ENCODE measurements at regions not wholly inside any gene's neighbourhood (a gene's known extent, or its start where the extent isn't known, plus 50 kb on each side); places are given as distances from the start of the nearest gene placed in this dataset.
"Not testable (repeated sequence)": the region's sequence is repeated elsewhere in the genome, so short reads cannot be mapped to it uniquely, and the experiment has no call there.

DNA sequence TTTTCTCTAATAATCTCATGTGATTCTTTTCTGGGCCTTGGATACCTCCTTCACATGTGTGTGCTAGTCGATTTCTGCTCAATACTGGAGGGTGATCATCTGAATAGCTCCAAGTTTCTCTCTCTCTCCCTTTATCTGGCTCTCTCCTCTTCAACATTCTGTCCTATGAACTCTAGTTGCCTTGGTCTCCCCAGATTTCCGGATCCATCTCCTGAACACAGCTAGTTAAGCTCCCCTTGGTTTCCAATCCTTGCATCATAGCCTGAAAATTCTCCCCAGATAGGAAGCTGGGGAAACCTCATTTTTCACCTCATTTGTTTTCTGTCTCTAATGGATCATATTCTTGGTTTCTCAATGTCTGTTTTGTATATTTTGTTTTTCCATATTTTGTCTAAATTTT, 832.3 kb downstream of the MTRR start:
- DNase-seq (ENCODE audit: low read depth, low spot score), result no peak

DNA sequence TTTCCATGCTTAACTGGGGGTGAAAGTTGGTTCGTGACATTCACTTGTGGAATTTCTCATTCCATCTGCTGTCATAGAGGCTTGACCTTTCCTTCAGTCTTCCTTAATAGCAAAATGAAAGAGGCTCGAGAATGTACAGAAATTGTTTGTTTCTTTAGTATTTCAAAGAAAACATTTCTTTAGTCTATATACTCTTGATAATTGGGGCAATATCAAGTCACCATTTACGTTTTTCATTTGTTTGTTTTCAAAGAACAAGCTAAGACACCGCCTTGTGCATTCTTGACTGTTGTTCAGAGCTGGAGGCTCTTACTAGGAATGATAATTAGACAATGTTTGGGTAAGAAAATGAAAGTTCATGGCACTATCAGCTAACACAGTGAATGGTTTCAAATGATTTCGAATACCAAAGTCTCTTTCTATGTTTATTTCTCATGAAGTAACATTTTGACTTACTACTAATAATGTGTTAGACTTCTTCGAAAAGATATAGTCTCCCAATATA, 835.4 kb downstream of the SEMA5A start:
- no peak for DNase-seq (ENCODE audit: low read depth, low spot score)

DNA sequence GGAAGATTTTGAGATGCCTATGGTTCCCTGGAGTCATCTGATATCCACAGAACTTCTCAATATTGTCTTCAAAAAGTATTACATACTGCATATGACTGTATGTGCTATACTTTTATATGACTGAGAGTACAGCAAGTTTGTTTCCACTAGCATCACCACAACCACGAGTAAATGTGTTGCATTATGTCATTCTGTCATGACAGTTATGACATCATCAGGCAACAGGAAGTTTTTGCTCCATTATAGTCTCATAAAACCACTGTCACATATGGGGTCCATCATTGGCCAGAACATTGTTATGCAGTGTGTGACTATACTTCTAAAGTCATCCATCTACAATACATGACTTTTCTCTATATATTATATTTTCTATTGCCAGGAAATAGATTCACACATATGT, 831.7 kb downstream of the SEMA5A start:
- no peak for DNase-seq (ENCODE audit: low read depth, low spot score)

DNA sequence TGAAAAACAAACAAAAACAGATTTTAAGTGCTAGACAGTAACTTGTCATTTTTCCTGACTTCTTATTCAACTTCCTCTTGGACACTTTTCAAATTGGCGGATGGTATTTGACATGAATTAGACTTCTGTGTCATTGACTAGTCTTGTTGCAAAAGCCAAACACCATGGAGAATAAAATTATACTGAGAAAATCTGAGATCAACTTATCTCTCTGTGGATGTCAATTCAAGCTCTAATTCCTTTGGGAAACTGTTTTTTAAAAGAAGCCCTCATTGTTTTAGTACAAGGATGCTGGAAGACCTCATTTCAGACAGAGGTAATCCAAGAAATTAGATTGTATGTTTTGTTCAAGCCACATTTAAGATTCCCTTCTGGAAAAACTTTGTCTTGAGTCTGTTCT, 831.0 kb downstream of the SEMA5A start:
- DNase-seq (ENCODE audit: low read depth, low spot score), result no peak

DNA sequence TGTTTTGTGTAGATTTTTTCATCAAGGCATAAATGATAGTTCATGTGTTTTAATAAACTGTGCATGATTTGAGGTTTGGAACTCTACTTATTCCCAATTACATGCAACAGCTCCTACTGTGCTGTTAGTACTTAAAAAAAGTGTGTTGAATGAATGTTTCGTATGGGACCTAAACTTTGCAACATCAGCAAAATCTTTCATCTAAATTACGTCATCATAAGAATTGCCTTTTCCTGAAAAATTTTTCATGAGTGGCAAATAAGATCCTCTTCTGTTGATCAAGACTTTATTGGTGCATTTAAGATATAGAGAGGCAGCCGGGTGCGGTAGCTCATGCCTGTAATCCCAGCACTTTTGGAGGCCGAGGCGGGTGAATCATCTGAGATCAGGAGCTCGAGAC, 826.1 kb downstream of the SEMA5A start:
- no peak for DNase-seq (ENCODE audit: low read depth, low spot score)

DNA sequence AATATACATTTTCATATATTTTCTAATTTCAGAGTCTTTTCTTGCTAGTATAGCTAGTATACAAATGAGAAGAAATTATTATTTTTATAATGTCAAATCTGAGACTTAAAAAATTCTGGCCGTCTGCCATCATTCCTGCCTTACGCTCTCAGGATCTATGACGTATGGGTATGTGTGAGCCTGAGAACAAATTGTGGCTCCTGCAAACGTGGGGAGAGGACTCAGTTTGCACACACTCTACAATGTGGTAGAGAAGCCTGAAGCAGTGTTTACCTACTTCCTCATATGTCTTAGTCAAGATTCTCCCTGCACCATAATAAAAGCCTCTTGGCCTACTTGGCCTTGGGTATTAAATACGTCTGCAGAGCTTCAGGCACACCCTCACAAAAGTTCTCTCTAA, 825.4 kb downstream of the SEMA5A start:
- no peak for DNase-seq (ENCODE audit: low read depth, low spot score)

DNA sequence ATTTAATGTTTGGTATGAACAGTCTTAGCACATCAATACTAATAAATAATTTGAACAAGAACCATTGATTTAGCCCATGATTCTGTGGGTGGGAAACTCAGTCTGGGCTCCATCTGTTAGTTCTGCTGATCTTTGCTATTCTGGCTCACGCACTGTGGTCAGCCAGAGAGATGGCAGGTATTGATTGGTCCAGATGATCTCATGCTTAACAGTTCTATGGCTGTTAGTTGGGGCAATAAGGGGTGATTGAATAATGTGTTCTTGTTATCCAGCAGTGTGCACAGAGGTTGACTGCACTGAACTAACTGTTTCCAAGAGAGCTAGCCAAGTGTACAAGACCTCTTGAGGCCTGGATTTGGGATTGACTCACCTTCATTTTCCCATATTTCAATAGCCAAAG, 824.3 kb downstream of the SEMA5A start:
- no peak for DNase-seq (ENCODE audit: low read depth, low spot score)

DNA sequence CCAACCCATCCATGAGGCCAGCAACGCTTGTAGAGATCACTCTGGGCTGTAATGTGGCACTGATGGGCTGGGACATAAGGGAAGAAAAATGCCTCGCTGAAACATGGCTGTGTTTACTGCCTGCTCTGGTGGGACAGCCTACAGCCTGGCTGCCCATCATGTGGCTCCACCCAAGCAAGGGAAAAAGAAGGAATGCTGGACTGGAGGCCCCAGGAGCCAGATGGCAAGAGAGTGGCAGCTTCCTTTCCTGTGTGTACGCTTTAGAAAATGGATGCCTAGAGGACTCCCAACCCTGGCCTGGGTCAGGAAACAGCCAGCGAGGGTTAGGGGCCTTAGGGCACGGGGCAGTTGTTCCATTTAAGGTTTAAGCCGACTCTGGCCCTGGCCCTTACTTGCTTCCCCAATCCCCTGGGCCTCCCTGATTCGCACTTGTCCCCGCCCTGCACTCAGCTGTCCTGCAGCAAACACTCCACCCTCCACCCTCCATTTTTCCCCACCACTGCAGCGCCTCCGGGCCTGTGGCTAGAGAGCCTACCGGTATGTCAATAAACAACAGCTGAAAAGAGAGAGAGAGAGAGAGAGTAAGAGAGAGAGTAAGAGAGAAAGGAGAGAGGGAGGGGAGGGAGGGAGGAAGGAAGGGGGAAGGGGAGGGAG, 819.4 kb downstream of the SEMA5A start:
- DNase-seq (ENCODE audit: low read depth, low spot score), result no peak

DNA sequence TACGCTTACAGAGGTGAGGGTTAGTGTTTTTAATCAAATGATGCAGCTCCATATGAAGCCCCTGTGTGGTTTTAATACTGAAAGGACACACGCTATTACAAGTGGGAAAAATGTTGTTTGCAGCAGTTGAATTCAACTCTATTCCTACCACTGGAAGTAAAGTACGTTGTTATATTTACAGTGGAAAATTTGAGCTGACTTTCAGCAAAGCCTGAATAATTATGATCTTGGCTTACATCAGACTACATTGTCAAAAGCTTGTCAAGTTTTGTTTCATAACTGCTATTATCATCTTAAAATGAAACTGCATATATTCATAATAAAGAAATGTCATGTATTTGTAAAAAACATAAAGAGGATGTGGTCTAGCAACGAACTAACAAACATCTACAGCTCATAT, 818.5 kb downstream of the SEMA5A start:
- no peak for DNase-seq (ENCODE audit: low read depth, low spot score)

DNA sequence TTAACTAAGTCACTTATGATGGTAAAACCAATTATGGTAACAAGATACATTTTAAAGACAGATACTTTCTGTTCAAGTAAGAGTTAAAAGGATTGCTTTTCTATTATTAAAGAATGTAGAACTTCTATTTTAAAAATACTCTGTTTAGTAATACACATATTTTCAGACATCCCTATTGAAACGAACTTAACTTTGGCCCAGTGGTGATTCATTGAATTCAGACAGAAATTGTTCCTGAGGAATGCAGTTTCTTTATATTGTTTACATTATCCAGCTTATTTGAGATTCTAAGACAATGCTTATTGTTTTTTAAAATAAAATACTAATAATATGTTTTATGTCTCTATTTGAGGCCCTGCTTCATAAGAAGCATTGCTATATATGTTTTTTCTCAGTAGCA, 816.4 kb downstream of the SEMA5A start:
- peak; percentile 5 for DNase-seq (ENCODE audit: low read depth, low spot score)

DNA sequence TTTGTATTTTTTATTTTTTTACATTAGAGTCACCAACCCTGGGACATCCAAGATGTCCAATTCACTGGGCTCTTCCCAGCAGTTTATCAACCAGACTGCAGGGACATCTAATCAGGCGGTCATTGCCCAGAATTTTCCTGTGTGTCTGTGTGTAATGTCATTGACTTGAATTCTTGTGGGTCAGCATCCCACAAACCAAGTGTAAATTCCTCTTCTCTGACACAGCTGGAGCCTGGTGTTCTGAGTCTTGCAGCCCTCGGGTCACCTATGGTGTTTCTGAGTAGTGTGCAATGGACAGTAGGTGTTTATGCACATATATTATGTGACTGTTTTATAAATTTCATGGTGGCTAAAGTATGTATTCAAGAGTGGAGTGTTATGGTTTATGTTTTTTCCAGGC, 815.7 kb downstream of the SEMA5A start:
- peak; percentile 60 for DNase-seq (ENCODE audit: low read depth, low spot score)

DNA sequence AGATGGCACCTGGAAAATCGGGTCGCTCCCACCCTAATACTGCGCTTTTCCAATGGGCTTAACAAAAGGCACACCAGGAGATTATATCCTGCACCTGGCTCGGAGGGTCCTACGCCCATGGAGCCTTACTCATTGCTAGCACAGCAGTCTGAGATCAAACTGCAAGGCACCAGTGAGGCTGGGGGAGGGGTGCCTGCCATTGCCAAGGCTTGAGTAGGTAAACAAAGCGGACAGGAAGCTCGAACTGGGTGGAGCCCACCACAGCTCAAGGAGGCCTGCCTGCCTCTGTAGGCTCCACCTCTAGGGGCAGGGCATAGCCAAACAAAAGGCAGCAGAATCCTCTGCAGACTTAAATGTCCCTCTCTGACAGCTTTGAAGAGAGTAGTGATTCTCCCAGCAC, 814.8 kb downstream of the SEMA5A start:
- not testable (repeated sequence) for DNase-seq (ENCODE audit: low read depth, low spot score)

DNA sequence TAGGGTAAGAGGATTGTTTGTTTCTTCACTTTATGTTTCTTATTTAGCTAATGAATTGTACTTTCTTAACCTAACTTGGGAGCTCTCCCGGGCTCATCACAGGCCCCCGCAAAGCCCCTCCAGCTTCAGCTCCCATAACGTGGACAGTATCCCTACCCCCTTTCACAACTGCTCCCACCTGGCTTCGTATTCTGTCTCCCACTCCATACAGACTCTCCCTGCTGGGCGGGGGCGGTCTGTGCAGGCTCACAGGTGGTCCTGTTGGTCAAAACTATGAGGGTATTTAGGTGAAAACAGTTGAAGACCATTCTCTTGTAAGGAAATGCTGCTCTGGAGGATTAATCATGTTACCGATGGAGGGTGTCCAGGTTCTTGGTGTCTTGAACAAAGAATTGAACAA, 805.3 kb downstream of the SEMA5A start:
- DNase-seq (ENCODE audit: low read depth, low spot score), result no peak

DNA sequence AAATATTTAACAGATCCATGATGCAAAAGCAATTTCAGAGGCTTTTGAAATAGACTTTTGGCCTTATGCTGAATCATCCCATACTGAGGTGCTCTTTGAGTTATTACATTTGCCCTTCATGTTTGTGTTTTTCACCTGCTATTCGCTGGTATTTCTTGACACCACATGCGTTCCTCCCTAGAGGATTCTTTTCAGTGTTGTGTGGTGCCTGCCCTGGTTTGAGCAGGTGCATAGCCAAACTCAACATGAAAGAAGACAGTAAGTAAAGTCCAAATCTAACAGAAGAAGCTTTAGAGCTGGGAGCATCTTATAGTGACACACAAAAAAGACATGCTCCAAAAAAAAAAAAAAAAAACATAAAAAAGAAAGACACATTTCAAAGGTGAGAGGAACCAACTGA, 796.3 kb downstream of the SEMA5A start:
- no peak for DNase-seq (ENCODE audit: low read depth, low spot score)

DNA sequence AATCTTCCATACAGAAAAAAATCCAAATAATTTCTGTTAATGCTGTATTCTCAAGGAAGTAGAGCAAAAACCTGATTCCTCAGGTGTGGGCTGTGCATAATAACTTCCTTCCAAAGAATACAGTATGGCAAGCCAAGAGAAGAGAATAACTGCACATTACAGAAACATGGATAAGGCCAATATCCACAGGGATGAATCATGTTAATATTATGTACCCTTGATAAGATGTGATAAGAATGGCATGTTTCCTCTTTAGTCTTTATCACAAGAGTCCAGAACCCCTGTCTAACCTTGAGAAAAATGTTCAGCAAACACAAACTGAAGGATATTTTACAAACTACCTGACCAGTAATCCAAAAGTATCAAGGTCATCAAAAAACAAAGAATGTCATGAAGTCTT, 795.8 kb downstream of the SEMA5A start:
- no peak for DNase-seq (ENCODE audit: low read depth, low spot score)

DNA sequence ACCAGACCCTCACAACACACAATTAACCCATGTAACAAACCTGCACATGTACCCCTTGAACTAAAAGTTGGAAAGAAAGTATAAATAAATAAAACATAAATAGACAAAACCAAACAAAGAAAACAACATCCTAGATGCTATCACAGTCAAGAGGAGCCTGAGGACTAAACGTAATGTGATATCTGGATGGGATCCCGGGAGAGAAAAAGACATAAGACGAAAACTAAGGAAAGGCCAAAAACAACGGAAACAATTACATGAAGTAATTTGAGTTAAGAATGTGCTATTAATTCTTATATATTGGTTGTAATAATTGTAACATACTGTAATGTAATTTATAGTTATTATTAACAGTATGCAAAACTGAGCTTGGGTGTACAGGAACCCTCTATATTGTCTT, 793.9 kb downstream of the SEMA5A start:
- no peak for DNase-seq (ENCODE audit: low read depth, low spot score)

DNA sequence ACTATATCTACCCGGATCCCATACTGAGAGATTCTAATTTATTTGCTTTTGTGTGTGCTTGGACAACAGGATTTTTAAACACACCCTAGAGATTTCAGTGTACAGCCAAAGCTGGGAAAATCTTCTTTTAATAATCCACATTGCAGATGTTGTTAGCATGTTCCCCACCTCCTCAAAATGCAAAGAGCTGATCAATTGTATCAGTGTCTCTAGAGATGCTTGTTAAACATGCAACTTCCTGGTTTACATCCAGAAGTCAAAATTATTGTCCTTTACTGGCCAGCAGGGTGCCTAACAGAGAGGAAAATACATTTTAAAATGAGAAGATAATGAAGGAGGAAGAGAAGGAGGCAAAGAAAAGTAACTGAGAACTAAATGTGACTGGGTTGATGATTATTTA, 793.3 kb downstream of the SEMA5A start:
- no peak for DNase-seq (ENCODE audit: low read depth, low spot score)

DNA sequence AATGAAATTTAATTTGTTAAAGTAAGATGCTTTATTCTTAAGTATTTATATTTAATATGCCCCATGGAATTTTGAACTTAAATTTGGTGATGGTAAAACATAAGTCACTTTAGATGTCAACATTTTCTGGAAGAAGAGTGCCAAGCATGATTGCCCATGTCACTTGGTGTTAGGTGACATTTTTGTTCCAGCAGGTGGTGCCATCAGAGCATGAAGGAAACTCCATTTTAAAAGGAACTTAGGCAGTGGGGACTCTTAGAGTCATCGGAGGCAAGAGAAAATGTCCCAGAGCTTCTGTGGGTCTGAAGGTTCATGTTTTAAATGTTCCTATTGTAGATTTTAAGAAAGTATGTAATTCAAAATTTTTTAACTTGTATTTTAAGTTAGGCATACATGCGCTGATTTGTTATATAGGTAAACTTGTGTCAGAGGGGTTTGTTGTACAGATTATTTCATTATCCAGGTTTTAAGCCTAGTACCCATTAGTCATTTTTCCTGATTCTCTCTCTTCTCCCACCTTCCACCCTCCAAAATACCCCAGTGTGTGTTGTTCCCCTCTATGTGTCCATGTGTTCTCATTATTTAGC, 789.3 kb downstream of the SEMA5A start:
- DNase-seq (ENCODE audit: low read depth, low spot score), result peak; percentile 73

DNA sequence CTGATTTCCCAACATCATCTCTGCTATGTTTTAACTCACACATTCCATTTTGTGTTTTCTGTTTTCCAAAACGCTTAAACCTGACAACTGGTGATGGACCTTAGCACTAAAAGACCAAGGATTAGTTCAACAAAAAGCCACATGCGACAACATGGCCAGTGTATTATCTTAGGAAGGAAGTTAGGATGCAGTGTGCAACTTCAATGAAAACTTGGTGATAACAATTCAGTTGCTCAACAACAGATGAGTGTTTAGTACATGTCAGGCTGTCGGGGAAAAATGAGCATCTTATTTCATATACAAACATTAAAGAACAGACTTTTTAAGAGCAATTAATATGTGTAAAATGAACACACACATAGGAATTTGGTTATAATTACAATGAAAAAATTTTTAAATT, 780.0 kb downstream of the SEMA5A start:
- no peak for DNase-seq (ENCODE audit: low read depth, low spot score)

DNA sequence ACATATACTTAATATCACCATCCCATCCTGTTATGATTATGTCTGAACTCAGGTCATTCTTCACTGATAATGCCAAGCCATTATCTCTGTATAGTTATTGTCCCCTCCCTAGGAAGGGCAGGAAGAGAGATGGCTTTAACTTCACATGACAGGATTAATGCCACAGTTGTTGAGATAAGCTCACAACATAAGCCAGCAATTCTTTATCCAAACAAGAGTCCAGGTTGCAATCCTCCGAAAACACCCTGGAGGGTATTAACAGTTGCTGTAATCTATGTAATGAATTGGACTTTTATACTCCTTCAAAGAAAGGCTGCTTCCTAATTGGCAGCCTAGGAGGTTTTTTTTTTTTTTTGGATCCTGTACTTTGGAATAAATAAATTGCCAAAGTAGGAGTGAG, 779.4 kb downstream of the SEMA5A start:
- no peak for DNase-seq (ENCODE audit: low read depth, low spot score)

DNA sequence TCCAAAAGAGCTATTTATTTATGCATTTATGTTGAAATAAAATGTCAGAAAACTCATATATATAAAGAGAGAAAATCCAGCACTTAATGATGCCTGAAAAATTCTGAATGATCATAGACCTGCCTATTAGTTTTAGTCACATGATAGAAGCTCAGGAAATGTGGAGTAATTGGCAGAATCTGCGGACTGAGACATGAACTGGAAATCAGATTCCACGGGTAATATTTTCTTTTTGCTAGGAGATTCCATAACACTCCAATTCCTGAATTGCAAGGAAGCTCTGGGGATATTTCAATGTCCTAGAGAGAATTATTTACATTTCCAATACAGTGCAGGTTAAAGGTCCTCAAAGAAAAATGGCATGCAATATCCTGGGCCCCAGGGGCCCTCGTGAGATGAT, 778.8 kb downstream of the SEMA5A start:
- no peak for DNase-seq (ENCODE audit: low read depth, low spot score)

DNA sequence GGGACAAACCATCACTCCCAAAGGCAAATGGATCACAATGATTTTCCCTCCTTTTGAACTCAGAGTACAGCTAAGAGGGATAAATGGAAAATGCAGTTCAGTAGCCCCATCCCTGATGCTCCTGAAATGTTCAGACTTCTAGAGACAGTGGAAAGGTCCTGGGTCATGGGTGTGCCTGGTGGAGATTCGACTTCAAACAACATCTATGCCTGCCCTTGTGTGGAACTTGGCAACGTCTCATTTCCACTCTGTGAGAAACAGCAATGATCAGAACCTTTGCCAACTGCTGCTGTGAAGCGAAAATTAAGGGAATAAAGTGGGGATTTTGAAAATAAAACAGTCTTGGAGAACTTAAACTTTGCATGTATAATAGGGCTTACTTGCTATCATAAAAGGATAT, 778.1 kb downstream of the SEMA5A start:
- peak; percentile 9 for DNase-seq (ENCODE audit: low read depth, low spot score)

DNA sequence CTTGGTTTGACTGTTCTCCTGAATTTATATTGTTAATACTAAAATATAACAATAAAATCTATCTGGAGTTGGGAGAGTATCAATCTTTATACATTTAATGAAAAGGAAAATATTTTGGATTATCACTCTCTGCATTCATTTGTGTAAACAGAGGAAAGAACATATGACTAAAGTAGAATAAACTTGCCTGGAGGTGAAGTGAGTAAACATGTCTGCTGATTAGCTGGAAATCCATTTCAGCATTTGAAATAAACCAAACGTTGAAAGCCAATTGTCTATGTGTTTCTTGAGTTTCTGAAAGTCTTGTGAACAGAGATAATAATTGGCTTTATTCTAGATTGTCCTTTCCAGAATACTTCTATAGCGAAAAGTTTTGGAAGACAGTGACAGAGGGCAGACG, 776.2 kb downstream of the SEMA5A start:
- DNase-seq (ENCODE audit: low read depth, low spot score), result no peak

DNA sequence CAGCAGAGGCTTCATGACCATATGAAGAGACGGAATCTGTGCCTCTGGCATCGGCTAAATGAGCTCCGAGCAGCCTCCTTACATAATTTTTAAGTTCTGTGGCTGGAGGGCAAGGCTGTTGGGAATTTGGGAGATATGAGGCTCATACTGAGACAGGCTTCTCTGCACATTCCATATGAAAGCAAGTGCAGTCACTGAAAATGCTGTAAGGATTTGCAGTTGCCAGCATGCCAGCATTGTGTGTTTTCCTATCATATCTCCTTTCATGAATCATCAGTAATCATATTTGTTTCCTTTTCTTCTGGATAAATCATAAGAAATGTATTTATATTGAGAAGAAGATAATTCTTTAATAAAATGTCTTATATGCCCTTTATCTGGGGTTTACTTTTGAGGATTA, 775.4 kb downstream of the SEMA5A start:
- no peak for DNase-seq (ENCODE audit: low read depth, low spot score)
